Chondrocyte (in vitro differentiated cells): ENCODE measurements at regions not wholly inside any gene's neighbourhood (a gene's known extent, or its start where the extent isn't known, plus 50 kb on each side); places are given as distances from the start of the nearest gene placed in this dataset.

ENCODE experiments used
- DNase-seq: peaks from one replicate; pipeline ENCODE4 v3.0.0; 2021; ENCODE audit warnings: mixed read lengths, low spot score
- H3K27ac Mint-ChIP-seq: one replicate; pipeline ENCODE4 v1.8.0; 2021; ENCODE audit warnings: mild to moderate bottlenecking, moderate library complexity, mixed read lengths; ENCODE audit not compliant: unreplicated experiment
- H3K27me3 Mint-ChIP-seq: 2 replicates; pipeline ENCODE4 v1.8.0; 2021; ENCODE audit warnings: low read depth, mixed read lengths
- H3K36me3 Mint-ChIP-seq: 2 replicates; pipeline ENCODE4 v1.8.0; 2021; ENCODE audit warnings: low read depth, mixed read lengths
- H3K4me1 Mint-ChIP-seq: 2 replicates; pipeline ENCODE4 v1.8.0; 2021; ENCODE audit warnings: low read depth, mild to moderate bottlenecking, mixed read lengths
- H3K4me3 Mint-ChIP-seq: one replicate; pipeline ENCODE4 v1.8.0; 2021; ENCODE audit warnings: mild to moderate bottlenecking, moderate library complexity, mixed read lengths; ENCODE audit not compliant: unreplicated experiment
- H3K9me3 Mint-ChIP-seq: 2 replicates; pipeline ENCODE4 v1.8.0; 2021; ENCODE audit warnings: low read depth, mixed read lengths
- CTCF ChIP-seq: fragments of 200-600 bp; sonication (generic); IDR thresholded peaks from 2 replicates; pipeline ENCODE4 v1.5.0; 2021; ENCODE audit warnings: antibody characterized with exemption, mild to moderate bottlenecking, moderate library complexity

GRCh38 chr1:172763057-172763456, 104.2 kb downstream of the FASLG start:
- Mint-ChIP-seq H3K27ac (no peak overlapping the region), H3K36me3 (peaks cover 1% of the 10 kb centered on the region), H3K4me3 (no peak overlapping the region), H3K4me1 (peaks cover 13% of the 10 kb centered on the region), H3K9me3 (no peaks in the 10 kb centered on the region), H3K27me3 (peaks cover 4% of the 10 kb centered on the region)
- no peak for DNase-seq
- no peak for TF ChIP-seq CTCF

GRCh38 chr1:172764378-172764777, 105.5 kb downstream of the FASLG start:
- peaks cover 1% of the 10 kb centered on the region for H3K36me3 Mint-ChIP-seq
- H3K4me1 Mint-ChIP-seq = peaks cover 13% of the 10 kb centered on the region
- H3K9me3 Mint-ChIP-seq = no peaks in the 10 kb centered on the region
- no peak for DNase-seq
- TF ChIP-seq CTCF = no peak
- no peak overlapping the region for H3K27ac Mint-ChIP-seq
- no peak overlapping the region for H3K4me3 Mint-ChIP-seq
- peaks cover 2% of the 10 kb centered on the region for H3K27me3 Mint-ChIP-seq

GRCh38 chr1:172766462-172766861, 107.6 kb downstream of the FASLG start:
- Mint-ChIP-seq H3K27me3 (peaks cover 2% of the 10 kb centered on the region), H3K36me3 (no peaks in the 10 kb centered on the region), H3K9me3 (no peaks in the 10 kb centered on the region), H3K4me3 (no peak overlapping the region), H3K4me1 (peaks cover 8% of the 10 kb centered on the region), H3K27ac (no peak overlapping the region)
- TF ChIP-seq CTCF = no peak
- DNase-seq = no peak

GRCh38 chr1:172770071-172770470, 111.2 kb downstream of the FASLG start:
- Mint-ChIP-seq H3K36me3 (no peaks in the 10 kb centered on the region), H3K9me3 (no peaks in the 10 kb centered on the region), H3K4me1 (no peaks in the 10 kb centered on the region), H3K4me3 (no peak overlapping the region), H3K27me3 (peaks cover 2% of the 10 kb centered on the region), H3K27ac (no peak overlapping the region)
- no peak for TF ChIP-seq CTCF
- no peak for DNase-seq

DNA sequence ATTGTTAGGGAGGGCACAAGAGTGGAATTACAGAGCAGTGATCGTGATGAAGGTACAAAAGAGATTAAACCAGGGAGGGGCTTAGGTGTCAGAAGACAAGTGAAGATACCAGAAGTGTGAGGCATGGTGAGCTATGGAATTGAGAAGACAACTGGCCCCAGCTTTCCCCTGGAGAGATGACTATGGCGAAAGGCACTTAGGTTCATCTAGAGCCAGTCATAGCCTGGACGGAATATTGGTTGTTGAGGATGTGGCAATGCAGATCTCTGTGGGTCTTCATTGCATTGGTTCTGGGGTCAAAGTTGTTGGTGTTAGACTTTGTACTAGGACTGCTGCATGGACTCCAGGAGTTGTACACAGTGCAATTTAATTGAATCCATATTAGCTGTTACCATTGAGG, 115.7 kb downstream of the FASLG start:
- Mint-ChIP-seq H3K36me3 (no peaks in the 10 kb centered on the region), H3K27ac (no peak overlapping the region)
- no peak for TF ChIP-seq CTCF

More for the DNA sequence above, 115.7 kb downstream of the FASLG start:
- H3K27me3 Mint-ChIP-seq = no peaks in the 10 kb centered on the region
- H3K4me3 Mint-ChIP-seq = no peak overlapping the region
- H3K9me3 Mint-ChIP-seq = no peaks in the 10 kb centered on the region
- no peak for DNase-seq
- H3K4me1 Mint-ChIP-seq = no peaks in the 10 kb centered on the region
